Kidney (tissue), 13 donors: ENCODE measurements at regions not wholly inside any gene's neighbourhood (a gene's known extent, or its start where the extent isn't known, plus 50 kb on each side); places are given as distances from the start of the nearest gene placed in this dataset.

Source experiments
- DNase-seq, 5 donors: peaks; one replicate each; pipeline ENCODE4 v3.0.0-alpha.2; 2013 to 2020
- FAIRE-seq: peaks from 2 replicates; lab custom pipeline; 2012; peaks lifted over from hg19 to GRCh38; lab: Jason Lieb, UNC
- H3K27ac ChIP-seq, 2 donors: one replicate each; pipeline ENCODE4 v1.7.0; 2013; ENCODE audit warnings: low read depth in 2 of 2, low read length in 2 of 2, inconsistent platforms in 1 of 2
- H3K27me3 ChIP-seq: one replicate; pipeline ENCODE4 v1.7.1; 2013; ENCODE audit warnings: low read length, inconsistent platforms; ENCODE audit not compliant: control insufficient read depth, insufficient read depth
- H3K36me3 ChIP-seq, 3 donors: one replicate each; pipeline versions ENCODE4 v1.7.0 to v1.7.1; 2013; ENCODE audit warnings: low read length in 3 of 3, control low read depth in 1 of 3, inconsistent platforms in 1 of 3; ENCODE audit not compliant: insufficient read depth in 3 of 3, control insufficient read depth in 2 of 3
- H3K4me1 ChIP-seq, 3 donors: one replicate each; pipeline versions ENCODE4 v1.7.0 to v1.7.1; 2013; ENCODE audit warnings: low read length in 3 of 3, inconsistent platforms in 1 of 3, low read depth in 1 of 3; ENCODE audit not compliant: control insufficient read depth in 2 of 3, insufficient read depth in 2 of 3
- H3K4me3 ChIP-seq, 3 donors: one replicate each; pipeline versions ENCODE4 v1.7.0 to v1.8.1; 2013; ENCODE audit warnings: low read length in 3 of 3, control low read depth in 1 of 3, inconsistent platforms in 1 of 3
- H3K9ac ChIP-seq, 3 donors: one replicate each; pipeline versions ENCODE4 v1.7.0 to v1.7.1; 2013; ENCODE audit warnings: low read length in 3 of 3, control low read depth in 1 of 3, inconsistent platforms in 1 of 3
- H3K9me3 ChIP-seq, 3 donors: one replicate each; pipeline versions ENCODE4 v1.7.0 to v1.7.1; 2013; ENCODE audit warnings: low read length in 3 of 3, control low read depth in 1 of 3, inconsistent platforms in 1 of 3; ENCODE audit not compliant: control insufficient read depth in 2 of 3, insufficient read depth in 1 of 3
- intact Hi-C: fragments of 100-400 bp; cut with DNase I; formaldehyde crosslinking; loops from one replicate; pipeline ENCODE4 v1.11.1; 2022
- TF ChIP-seq, protein P1 (sequence below): IDR thresholded peaks from 3 replicates; pipeline ENCODE4 v1.5.1; 2012; ENCODE audit warnings: mild to moderate bottlenecking, moderate library complexity, borderline replicate concordance; ENCODE audit not compliant: insufficient read depth; ENCODE audit errors: extremely low read depth
- donor health status: control.
- donor health status: control.
- donor health status: control.
- donor health status: control.
- donor health status: control.
- donor health status: DM: yes; HTN: yes; CAD: no.
- donor health status: Normal renal cell carcinoma (clear cell type).

DNA sequence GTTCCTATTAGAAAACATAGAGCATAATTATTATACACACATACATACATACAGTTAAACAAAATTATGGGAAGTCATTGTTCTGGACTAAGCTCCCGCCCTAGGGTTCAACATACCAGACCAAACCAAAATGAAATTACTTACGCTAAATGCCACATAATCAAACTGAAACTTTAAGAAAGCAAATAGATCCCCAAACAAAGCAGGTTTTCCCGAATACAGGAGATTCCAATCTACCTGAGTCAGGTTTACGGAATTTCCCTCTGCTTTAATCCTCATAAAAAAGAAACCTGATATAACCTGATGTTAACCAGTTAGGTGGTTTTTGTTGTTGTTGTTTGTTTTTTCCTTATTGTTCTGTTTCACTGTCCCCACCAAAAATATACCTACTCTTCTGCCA is 1886.9 kb downstream of the NCAM2 start:
- TF ChIP-seq, protein P1, sequence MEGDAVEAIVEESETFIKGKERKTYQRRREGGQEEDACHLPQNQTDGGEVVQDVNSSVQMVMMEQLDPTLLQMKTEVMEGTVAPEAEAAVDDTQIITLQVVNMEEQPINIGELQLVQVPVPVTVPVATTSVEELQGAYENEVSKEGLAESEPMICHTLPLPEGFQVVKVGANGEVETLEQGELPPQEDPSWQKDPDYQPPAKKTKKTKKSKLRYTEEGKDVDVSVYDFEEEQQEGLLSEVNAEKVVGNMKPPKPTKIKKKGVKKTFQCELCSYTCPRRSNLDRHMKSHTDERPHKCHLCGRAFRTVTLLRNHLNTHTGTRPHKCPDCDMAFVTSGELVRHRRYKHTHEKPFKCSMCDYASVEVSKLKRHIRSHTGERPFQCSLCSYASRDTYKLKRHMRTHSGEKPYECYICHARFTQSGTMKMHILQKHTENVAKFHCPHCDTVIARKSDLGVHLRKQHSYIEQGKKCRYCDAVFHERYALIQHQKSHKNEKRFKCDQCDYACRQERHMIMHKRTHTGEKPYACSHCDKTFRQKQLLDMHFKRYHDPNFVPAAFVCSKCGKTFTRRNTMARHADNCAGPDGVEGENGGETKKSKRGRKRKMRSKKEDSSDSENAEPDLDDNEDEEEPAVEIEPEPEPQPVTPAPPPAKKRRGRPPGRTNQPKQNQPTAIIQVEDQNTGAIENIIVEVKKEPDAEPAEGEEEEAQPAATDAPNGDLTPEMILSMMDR, result no peak
- no peak for FAIRE-seq
- Histone ChIP-seq H3K4me3 (no peak overlapping the region), H3K9ac (no peak overlapping the region), H3K4me1 (no peaks in the 10 kb centered on the region), H3K27me3 (no peaks in the 10 kb centered on the region), H3K9me3 (no peaks in the 10 kb centered on the region), H3K27ac (no peak overlapping the region), H3K36me3 (no peaks in the 10 kb centered on the region)
- no peak for DNase-seq
- intact Hi-C loops, result no loop called here

DNA sequence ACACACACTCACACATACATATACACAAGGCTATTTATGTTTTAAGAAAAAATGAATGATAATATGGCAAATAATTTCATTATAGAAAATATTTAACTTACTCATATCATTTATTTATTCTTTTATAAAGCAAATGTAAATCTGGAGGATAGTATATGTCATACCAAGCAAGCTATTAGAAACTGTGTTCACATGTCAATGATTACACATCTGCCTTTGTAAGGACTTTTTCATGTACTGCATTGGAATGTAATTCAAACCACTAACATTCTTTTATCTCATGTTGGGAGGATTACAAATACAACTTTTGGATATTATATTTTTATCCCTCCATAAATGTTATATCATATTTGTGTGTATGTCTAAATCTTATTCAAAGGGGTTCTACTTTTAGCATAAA is 1887.4 kb downstream of the NCAM2 start:
- Histone ChIP-seq H3K4me1 (no peaks in the 10 kb centered on the region), H3K9me3 (no peaks in the 10 kb centered on the region), H3K9ac (no peak overlapping the region), H3K27ac (no peak overlapping the region), H3K36me3 (no peaks in the 10 kb centered on the region), H3K27me3 (no peaks in the 10 kb centered on the region), H3K4me3 (no peak overlapping the region)
- FAIRE-seq, result no peak
- intact Hi-C loops, result no loop called here
- no peak for DNase-seq
- TF ChIP-seq, protein P1, result no peak

DNA sequence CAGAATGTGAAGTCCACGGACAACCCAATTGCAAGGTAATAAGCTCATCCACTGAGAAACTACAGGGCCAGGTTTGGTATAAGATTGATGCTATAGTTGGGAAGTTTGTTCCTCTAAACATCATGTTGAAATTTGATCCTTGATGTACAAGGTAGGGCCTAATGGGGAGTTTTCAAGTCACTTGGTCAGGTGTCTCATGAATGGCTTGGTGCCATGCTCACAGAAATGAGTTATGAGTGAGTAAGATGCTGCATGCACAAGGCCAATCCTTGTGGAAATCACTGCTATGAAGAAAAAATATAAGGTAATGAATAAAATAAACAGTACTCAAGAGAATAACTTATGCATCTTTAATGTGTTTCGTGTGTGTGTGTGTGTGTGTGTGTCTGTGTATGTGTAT is 1891.2 kb downstream of the NCAM2 start:
- Histone ChIP-seq H3K27ac (no peak overlapping the region), H3K4me1 (no peaks in the 10 kb centered on the region), H3K9ac (no peak overlapping the region), H3K4me3 (no peak overlapping the region), H3K27me3 (no peaks in the 10 kb centered on the region), H3K36me3 (no peaks in the 10 kb centered on the region), H3K9me3 (no peaks in the 10 kb centered on the region)
- intact Hi-C loops, result no loop called here
- FAIRE-seq (no peak), DNase-seq (no peak)
- TF ChIP-seq, protein P1, result no peak

DNA sequence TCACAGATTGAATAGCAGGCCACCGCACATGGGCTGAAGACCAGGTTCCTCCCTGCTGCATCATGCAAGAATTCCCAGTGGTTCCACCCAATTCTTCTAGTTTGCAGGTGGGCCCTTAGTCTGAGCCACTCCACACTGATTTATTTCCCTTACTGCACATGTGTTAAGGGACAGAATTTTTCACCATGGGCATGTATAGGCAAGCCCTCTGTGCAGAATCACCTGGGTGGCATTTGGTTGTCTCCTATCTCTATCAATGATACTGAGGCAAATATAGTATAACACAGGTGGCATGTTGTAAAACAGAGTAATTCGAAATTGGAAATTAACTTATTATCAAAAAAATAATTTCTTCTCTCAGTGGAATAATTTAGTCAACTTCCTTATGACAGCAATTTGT is 1892.4 kb downstream of the NCAM2 start:
- intact Hi-C loops, result no loop called here
- no peak for FAIRE-seq
- no peaks in the 10 kb centered on the region for H3K36me3 ChIP-seq

More for the DNA sequence above, 1892.4 kb downstream of the NCAM2 start:
- no peak overlapping the region for H3K9ac ChIP-seq
- no peaks in the 10 kb centered on the region for H3K27me3 ChIP-seq
- no peaks in the 10 kb centered on the region for H3K4me1 ChIP-seq
- H3K27ac ChIP-seq, result no peak overlapping the region
- no peak for DNase-seq
- H3K4me3 ChIP-seq, result no peak overlapping the region
- no peaks in the 10 kb centered on the region for H3K9me3 ChIP-seq
- TF ChIP-seq, protein P1, result no peak
